Hypothalamus (tissue), 51 donors: ENCODE measurements at regions not wholly inside any gene's neighbourhood (a gene's known extent, or its start where the extent isn't known, plus 50 kb on each side); places are given as distances from the start of the nearest gene placed in this dataset.
A peak's percentile ranks its signal among the peaks of the same experiment; 100 is the strongest.
"Not testable (repeated sequence)": the region's sequence is repeated elsewhere in the genome, so short reads cannot be mapped to it uniquely, and the experiment has no call there.

Experiments used
- DNase-seq, 51 donors: peaks; one replicate each; lab custom pipeline; 2025; lab: John Stamatoyannopoulos, UW

GRCh38 chr14:99033951-99034350, 238.0 kb downstream of the BCL11B start:
- no peak for DNase-seq

GRCh38 chr14:99034711-99035171, 237.3 kb downstream of the BCL11B start:
- DNase-seq: no peak

- peak in 7 of 51 donors; percentile 5 to 23 (median 17) for DNase-seq
These were observed 236.7 kb downstream of the BCL11B start for GRCh38 chr14:99035268-99035667.

GRCh38 chr14:99035712-99036610, 236.0 kb downstream of the BCL11B start:
- DNase-seq: peak in 31 of 51 donors; percentile 11 to 80 (median 43)

GRCh38 chr14:99036611-99037293, 235.2 kb downstream of the BCL11B start:
- DNase-seq: peak in 3 of 51 donors; percentile 4 to 16 (median 9)

- DNase-seq: not testable (repeated sequence)
These were observed 234.7 kb downstream of the BCL11B start for GRCh38 chr14:99037326-99037725.

- no peak for DNase-seq
These were observed 234.1 kb downstream of the BCL11B start for GRCh38 chr14:99037777-99038430.

GRCh38 chr14:99038431-99038820, 233.6 kb downstream of the BCL11B start:
- no peak for DNase-seq

- no peak for DNase-seq
These were observed 232.5 kb downstream of the BCL11B start for GRCh38 chr14:99039331-99040041.

- peak in 1 of 51 donors; percentile 5 for DNase-seq
These were observed 231.9 kb downstream of the BCL11B start for GRCh38 chr14:99040052-99040451.

- DNase-seq: no peak
These were observed 231.3 kb downstream of the BCL11B start for GRCh38 chr14:99040711-99041110.

GRCh38 chr14:99041141-99041819, 230.7 kb downstream of the BCL11B start:
- no peak for DNase-seq

- DNase-seq: no peak
These were observed 230.2 kb downstream of the BCL11B start for GRCh38 chr14:99041820-99042174.

GRCh38 chr14:99042381-99043266, 229.4 kb downstream of the BCL11B start:
- DNase-seq: no peak

GRCh38 chr14:99043267-99043615, 228.8 kb downstream of the BCL11B start:
- DNase-seq: no peak

GRCh38 chr14:99043756-99044155, 228.2 kb downstream of the BCL11B start:
- no peak for DNase-seq

- DNase-seq: no peak
These were observed 224.5 kb downstream of the BCL11B start for GRCh38 chr14:99047441-99048031.

- no peak for DNase-seq
These were observed 221.7 kb downstream of the BCL11B start for GRCh38 chr14:99050309-99050708.

- DNase-seq: no peak
These were observed 219.5 kb downstream of the BCL11B start for GRCh38 chr14:99052467-99052866.
